ENCODE measurements at regions not wholly inside any gene's neighbourhood (a gene's known extent, or its start where the extent isn't known, plus 50 kb on each side); places are given as distances from the start of the nearest gene placed in this dataset.

DNA sequence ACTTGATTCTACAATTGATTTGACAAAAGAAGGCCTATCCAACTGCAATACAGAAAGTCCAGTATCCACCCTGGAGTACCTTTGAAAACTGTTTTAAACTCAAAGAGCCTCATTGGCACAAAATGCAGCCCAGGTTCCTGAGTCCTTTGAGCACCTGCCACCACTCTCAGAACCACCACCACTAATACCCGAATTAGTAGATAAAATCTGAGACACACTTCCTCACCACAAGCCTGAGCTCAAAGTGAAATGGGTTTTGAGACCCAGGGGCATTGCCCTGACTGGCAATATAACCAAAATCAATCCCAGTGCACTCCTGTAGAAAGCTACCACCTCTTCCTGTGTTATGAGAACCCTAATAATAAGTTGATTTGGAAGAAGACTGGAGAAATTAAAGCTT, 215.7 kb downstream of the CSNK2A3 start:
- DNase-seq (ENCODE audit: low read depth), result no peak

DNA sequence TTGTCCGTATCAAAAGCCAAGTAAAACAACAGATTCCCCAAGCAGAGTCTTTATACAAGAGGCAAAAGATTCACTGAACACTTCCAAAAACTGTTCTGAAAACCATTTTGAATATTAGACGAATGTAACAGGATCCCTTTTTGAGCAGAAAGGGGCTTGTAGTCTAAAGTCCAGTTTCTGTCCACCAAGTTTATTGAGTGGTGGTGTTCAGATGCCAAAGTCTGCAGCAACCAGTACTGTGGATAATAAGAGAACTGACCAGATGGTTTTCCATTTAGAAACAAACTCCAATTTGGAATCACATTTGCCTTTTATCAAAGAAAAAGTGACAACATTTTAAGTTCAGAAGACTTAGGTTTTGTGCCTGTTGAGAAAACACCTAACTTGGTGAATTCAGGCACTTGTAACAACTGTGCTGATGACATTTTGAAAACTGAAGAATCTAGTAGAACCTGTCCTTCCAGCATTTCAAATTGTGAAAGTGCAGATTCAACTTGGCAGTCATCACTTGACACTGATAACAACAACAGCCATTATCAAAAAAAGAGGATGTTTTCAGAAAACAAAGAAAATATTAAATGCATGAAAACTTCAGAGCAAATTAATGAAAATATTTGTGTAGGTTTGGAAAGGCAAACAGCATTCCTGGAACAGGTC, 217.1 kb downstream of the CSNK2A3 start:
- peak; percentile 12 for DNase-seq (ENCODE audit: low read depth)

DNA sequence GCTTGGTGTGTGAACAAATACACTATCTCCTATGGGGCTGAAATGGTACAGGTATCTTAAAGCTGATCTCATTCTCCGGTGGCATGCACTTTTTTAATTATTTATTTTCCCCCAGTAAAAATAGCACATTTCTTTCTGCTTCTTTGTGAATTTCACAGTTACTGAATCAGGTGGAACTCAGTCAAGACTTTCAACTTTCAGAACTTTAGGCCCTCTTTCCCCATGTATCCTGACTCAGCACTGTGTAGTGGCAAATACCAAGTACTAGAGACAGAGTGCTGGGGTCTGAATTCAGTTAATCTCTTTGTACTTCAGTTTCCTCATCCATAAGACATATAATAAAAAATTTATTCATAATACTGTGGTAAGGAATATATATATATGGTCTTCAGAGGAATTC, 223.9 kb downstream of the CSNK2A3 start:
- DNase-seq (ENCODE audit: low read depth), result no peak

DNA sequence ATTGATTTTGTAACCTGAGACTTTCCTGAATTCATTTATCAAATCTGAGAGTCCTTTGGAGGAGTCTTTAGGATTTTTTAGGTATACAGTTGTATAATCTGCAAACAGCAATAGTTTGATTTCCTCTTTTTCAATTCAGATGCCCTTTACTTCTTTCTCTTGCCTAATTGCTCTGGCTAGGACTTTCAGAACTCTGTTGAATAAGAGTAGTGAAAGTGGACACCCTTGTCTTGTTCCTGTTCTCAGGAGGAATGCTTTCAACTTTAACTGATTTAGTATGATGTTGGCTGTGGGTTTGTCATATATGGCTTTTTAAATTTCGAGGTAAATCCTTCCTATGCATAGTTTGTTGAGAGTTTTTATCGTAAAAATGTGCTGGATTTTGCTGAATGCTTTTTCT, 227.4 kb downstream of the CSNK2A3 start:
- no peak for DNase-seq (ENCODE audit: low read depth)

DNA sequence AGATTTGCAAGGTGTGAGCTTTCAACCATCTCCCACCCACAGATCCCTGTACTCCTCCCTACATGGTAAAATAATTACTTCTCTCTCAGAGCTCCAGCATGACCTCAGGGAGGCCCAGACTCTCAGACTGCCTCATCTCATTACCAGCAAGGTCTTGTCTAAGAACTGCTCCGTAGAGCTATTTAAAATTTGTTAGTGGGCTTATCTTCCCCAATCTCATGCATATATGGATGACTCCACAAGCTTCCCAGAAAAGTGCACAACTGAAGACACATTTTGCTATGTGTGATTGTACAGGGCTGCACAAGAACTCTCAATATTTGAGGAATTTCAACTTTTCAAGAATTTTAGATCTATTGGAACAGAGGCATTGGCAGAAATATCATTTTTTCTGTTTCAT, 230.3 kb downstream of the CSNK2A3 start:
- DNase-seq (ENCODE audit: low read depth), result no peak

DNA sequence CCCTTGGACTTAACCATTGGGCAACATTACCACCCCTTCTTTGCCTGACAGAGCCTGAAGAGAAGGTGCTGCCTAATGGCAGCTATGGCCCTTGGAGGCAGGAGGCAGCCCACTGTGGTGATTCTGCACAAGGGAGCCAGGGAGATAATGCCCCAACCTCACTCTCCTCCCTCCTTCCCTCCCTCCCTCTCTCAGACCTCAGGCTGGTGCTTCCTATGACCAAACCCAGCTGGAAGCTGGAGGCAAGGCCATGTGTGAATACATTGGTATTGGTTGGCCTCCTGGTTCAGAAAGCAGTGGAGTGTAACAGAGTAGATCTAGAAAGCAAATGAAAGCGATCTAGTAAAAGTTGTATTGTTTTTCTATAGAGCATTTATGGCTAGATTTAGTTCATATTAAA, 233.1 kb downstream of the CSNK2A3 start:
- peak; percentile 16 for DNase-seq (ENCODE audit: low read depth)

DNA sequence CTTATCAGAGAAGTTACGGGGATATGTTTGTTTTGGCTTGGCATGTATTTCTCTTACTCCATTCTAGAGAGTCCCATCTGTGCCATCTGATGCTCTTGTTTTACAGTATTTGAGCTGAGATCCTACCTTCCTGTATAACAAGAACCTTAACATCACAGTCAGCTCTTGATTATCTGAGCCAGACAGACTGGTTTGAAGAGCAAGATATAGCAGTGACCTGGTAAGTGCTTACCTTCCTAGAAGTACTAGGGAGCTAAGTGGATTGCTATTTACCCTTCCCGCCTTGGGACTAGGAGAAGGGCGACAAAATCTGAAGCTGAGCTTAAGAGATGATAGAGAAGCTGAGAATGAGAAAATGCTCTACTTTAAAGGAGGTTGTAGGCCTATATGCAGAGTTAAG, 235.3 kb downstream of the CSNK2A3 start:
- DNase-seq (ENCODE audit: low read depth), result no peak

DNA sequence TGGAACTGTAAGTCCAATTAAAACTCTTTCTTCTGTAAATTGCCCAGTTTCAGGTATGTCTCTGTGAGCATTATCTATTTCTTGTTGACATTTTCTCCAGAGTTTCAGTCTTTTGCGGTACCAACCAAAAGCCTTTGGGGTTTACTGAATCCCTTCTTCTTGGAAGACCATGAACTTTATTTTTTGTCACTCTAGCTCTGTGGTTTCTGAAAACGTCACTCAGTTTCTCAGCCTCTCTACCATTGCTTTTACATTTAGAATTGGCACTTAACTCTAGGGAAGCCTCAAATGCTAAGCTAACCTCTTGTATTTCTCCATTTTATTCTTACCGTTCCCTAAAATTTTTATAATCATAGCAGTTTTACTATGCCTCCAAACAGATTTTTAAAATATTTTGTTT, 237.6 kb downstream of the CSNK2A3 start:
- no peak for DNase-seq (ENCODE audit: low read depth)

DNA sequence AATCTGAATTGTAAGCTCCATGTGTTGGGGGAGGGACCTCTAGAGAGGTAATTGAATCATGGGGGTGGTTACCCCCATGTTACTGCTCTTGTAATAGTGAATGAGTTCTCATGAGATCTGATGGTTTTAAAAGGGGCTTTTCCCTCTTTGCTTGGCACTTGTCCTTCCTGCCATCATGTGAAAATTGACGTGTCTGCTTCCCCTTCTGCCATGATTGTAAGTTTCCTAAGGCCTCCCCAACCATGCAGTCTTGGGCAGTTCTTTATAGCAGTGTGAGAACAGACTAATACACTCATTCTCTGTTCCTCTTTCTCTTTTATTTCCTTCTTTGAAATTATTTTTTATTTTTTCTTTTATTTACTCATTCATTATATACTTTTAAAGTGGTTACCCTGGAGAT, 239.4 kb downstream of the CSNK2A3 start:
- no peak for DNase-seq (ENCODE audit: low read depth)

DNA sequence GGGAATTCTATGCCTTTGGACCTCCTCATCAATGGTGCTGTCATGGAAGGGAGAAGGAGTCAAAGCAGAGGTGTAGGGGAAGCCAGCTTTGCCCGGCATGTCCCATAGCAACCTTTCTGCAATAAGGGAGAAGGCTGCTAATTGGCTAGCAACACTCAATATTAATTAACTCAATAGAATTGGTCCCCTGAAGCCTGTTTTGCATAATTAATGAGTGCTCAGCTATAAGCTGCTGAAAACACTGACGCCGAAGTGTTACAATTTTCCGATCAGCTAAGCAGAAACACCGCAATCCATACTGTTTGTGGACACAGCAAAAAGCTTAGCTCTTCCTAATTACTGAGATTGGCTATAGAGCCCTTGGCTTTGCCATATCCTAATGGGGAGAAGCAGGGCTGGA, 245.0 kb downstream of the CSNK2A3 start:
- DNase-seq (ENCODE audit: low read depth), result no peak

DNA sequence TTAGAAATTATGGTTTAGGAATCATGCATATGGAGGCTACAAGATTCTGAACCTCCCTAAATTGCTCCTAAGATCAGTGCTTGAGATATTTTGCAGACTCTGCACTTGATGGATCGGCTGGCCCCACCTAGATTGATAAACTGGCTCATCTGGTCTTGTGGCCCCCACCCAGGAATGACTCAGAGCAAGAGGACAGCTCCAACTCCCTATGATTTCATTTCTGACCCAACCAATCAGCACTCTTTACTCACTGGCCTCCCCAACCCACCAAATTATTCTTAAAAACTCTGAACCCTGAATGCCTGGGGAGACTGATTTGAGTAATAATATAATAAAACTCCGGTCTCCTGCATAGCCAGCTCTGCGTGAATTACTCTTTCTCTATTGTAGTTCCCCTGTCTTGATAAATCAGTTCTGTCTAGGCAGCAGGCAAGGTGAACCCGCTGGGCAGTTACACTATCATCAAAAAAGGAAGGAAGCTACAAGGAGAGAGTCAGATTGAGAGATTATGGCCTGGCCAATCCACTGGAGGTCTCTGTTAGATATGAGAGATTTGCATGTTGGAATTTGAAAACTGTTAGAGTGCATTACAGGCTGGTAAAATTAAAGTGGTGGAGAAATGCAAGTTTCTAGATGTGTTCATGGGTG, 245.8 kb downstream of the CSNK2A3 start:
- DNase-seq (ENCODE audit: low read depth), result no peak

DNA sequence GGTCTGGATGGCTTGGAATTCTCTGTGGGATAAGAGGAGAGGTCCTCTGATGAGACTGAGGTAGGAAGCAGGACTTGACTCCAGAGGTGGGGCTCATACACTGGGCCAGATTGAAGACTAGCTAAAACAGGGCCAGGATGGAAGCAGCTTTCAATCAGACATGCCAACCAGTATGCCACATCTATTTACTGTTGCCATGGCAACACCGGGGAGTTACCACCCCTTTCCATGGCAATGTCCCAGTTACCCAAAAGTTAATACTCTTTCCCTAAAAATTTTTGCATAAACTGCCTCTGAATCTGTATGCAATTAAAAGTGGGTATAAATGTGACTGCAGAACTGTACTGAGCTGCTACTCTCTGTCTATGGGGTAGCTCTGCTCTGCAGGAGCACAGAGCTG, 247.5 kb upstream of the ZBED5 start:
- DNase-seq (ENCODE audit: low read depth), result no peak

DNA sequence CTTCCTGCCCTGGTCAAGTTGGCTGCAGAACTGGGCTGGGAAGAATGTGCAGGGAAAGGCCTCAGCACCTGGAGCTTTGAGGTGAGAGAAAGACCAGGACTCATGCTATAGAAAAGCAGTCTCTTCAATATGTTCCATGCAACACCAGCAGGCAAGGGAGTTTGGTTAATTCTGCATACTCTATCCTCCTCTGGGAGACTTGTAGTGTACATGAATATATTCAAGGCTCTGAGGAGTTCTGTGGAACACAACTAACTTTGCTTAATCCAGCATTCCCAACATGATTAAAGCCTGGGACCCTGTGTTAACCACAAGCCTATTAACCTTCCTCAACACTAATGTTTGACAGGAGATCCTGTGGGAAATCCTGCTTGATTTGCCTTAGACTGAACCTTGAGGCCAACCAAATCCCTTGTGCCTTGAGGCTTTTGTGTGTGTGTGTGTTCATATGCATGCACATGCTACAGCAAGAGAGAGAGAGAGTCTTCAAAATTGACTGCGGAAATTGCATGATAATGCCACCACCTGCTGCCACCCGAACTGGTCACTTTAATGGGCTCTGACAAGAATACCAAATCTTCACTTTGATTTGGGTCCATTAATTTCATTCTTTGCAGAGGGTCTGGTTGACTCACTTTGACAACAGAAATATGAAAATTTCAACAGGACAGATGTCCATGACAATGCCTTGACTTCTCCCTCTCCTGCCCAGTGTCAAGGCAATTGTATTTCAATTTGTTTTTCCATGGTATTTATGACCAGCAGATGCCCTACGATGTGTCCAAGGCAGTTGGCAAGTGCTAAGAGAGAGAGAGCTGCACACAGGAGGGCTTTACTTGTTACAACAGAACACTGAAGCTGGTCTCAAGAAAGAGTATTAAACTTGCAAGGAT, 238.2 kb upstream of the ZBED5 start:
- DNase-seq (ENCODE audit: low read depth), result no peak

DNA sequence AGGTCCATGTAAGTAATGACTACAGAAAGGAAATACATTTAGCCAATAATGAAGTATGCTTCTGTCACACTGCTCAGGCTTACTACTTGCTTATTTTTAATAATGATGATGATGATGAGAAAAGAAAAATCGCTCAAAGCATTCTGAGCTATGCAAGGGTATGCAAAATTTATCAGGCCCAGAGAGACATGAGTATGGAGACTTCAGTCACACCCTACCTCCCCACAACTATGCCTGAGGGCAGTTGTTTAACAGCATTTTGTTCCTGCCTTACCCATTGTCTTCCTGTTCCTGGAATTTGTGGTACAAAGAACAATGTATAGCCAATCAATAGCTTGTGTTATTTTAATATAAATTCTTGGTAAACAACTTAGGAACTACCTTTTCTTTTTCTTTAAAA, 232.6 kb upstream of the ZBED5 start:
- DNase-seq (ENCODE audit: low read depth), result no peak

DNA sequence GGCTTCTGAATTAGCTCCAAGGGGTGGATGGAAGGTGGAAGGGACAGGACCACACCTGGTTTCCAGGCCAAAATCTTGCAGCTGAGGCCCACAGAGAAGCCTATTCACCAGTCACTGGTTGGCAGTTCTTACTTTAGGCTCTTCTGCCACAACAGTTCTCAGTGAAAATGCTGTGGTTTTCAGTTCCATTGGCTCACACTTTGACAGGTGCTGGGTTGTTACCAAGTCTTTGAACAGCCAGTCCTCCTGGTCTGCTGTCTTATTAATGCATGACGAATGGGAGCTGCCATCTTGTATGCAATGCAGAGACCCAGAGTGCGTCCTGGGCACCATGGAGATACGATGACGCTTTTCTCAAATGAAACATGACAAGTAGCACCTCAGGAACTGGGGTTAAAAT, 232.0 kb upstream of the ZBED5 start:
- DNase-seq (ENCODE audit: low read depth), result no peak

DNA sequence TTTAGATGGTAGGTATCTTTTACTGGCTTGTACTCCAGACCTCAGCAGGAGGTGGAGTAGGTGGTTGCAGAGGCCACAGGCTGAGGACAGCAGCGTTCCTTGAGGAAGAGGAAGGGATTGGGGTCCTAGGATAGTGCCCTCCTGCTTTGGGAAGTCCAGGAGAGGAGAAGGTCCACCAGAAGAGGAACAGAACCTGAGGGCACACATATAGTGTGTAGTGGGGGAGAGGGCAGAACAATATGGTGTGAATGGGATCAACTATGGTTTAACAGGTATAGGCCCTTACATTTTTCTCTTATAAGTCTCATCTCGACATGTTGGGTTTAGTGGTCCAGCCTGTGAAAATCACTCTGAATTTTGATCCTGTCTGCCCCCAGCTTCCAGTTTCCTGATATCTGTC, 229.1 kb upstream of the ZBED5 start:
- no peak for DNase-seq (ENCODE audit: low read depth)

DNA sequence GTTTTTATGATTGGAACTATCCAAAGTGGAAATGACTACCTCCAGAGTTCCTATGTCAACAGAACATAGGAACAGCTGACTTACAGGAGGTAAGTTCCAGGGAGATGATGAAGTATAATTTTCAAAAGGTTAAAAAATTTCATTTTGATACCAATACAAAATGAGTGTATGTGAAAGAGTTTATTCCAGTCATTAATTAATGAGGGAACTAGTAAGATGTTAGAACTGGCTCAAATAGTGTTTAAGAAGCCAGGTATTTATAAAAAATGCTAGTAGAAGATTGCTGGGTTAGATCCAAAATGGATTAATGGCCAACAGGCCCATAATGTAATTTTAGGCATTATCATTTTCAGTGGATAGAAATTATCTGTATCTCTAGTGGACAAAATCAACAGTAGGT, 227.7 kb upstream of the ZBED5 start:
- no peak for DNase-seq (ENCODE audit: low read depth)

DNA sequence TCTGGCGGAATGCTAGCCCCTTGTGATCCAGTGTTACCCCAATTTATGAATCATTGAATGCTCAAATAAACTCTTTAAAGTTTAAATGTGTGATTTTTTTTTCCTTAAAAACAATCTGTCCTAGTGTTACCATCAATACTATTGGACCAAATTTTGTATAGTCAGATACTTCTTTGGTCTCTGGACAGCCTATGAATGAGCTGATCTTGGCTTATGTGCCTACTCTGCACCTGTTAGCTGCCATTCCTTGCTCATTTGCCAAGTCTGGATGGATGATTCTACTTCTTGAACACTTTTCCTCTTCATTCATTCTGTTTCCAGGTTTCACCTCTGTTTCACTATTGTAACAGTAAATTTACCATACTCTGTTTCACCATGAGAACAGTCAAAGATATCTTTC, 226.5 kb upstream of the ZBED5 start:
- no peak for DNase-seq (ENCODE audit: low read depth)

DNA sequence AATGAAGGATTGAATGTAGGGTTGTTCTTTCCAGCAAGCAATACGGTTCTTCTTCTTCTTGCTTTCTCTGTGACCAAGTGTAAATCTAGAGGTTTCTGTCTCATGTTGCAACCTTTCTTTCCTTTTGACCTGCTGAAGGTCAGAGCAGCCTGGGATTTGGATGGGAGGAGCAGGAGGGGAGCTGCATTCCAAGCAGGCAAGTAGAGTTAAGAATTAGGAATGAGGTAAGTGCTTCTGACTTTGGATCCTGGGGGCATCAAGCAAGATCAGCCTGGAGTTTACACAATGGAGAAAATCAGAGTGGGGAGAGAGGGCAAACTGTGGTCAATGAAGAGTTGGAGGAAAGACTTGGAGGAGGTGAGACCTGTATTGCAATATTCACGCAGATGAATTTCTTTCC, 225.6 kb upstream of the ZBED5 start:
- no peak for DNase-seq (ENCODE audit: low read depth)

DNA sequence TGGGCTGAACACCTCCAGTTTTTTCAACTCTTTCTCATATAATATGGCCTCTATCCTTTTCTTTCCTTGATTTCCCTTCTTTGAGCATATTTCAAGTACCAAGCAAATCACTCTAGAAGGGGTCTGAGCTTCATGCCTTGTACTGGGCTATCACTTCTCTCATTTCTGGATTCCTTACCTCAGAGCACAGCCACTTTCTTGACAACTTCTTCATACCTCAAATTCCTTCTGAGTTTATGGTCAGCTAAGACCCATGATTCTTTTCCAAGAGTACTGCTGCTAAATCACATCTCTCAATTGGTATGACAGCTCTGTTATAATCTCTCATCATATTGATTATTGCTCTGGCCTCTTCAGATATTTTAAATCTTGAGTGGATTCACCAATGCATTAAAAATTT, 224.8 kb upstream of the ZBED5 start:
- peak; percentile 28 for DNase-seq (ENCODE audit: low read depth)

DNA sequence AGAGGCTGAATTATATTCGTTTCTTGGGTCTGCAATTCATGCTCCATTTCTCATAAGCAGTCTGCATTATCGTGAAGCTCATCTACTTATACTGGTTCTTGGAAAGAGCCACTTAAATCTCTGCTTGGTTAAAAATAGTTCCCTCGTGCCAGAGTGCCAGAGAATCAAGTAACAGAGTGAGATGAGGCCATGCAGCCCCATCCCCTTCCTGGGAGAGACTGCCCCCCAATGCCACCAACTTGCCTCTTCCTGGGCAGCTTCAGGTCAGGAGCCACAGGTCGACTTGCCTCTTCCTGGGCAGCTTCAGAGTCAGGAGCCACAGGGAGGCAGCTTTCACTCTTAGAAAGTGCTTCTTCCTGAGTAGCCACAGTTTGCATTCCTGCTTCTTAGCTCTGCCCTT, 223.9 kb upstream of the ZBED5 start:
- no peak for DNase-seq (ENCODE audit: low read depth)

DNA sequence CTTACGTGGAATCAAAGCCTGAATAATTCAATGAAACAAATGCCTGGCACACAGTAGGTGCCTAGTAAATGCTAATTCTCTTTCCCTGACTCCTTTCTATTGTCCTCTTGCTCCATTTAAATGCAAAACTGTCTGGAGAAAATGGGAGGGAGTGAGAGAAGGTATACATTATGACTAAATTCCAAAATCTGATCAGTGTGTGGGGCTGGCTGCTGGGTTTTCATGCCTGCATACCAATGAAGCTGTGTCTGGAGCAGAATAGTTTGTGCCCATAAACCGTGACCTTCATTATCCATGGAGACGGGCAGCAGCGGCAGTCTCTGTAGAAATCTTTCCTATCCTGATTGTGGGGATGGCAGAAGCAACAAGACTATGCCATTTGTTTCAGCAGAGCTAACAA, 223.4 kb upstream of the ZBED5 start:
- peak; percentile 43 for DNase-seq (ENCODE audit: low read depth)

Measured in renal cortical epithelial cell (primary cell).